HL-60/S4 treated with retinoic acid at 250 ng/mL for 4 days and 3 days (cell line): ENCODE measurements at regions not wholly inside any gene's neighbourhood (a gene's known extent, or its start where the extent isn't known, plus 50 kb on each side); places are given as distances from the start of the nearest gene placed in this dataset.

ENCODE experiments used
- in situ Hi-C: fragments of 300-500 bp; cut with MboI; formaldehyde crosslinking; loops from 2 replicates; pipeline ENCODE4 v1.7.0; 2022; ENCODE audit warnings: low sequenced_read_pairs

DNA sequence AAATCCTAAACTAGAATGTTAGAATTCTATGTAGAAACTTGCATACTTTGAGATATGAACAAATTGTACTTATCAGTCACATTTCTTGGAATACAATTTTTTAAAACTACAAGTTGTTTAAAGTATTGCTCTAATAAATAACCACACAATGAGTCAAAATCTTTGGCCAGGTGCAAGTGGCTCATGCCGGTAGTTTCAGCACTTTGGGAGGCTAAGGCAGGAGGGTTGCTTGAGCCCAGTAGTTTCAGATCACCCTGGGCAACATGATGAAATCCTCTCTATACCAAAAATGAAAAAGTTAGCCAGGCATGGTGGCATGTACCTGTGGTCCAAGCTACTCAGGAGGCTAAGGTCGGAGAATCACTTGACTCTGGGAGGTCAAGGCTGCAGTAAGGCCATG lies 257.8 kb downstream of the COX7C start:
- in situ Hi-C loops, result no loop called here

DNA sequence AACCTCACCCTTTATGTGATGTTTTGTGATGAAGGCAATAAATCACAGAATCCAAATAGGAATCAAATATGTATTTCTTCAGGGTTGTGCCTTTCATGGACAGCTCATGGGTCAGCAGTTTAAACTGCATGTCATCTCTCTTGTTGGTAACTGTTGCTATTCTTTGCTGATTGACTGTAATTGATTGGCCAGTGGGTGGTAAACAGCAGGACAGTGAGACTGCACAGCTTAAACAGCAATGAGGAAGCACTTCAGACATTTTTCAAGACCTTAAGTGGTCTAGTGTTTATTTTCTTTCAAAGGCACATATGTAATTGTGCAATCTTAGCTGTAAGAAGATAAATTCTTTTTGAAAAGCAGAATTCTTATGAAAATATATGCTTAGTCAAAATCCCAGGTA lies 260.5 kb downstream of the COX7C start:
- in situ Hi-C loops, result no loop called here

DNA sequence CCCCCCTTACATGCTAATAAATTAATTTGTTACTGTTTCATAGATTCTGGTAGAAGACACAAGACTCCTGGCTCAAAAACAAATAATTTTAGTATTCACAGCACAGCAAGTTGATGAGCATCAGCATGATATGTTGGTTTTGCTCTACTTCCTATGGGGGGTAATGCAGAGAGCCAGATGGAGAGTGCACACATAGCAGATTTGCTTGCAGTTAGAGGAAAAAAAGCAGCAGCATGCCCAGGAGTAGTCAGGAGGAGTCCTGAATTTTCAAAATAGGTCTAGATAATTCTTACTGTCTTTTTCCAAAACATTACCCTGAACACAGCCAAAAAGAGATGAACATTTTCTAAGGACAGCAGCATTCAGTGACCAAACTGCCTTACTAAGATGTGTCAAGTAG lies 261.3 kb downstream of the COX7C start:
- in situ Hi-C loops, result no loop called here

DNA sequence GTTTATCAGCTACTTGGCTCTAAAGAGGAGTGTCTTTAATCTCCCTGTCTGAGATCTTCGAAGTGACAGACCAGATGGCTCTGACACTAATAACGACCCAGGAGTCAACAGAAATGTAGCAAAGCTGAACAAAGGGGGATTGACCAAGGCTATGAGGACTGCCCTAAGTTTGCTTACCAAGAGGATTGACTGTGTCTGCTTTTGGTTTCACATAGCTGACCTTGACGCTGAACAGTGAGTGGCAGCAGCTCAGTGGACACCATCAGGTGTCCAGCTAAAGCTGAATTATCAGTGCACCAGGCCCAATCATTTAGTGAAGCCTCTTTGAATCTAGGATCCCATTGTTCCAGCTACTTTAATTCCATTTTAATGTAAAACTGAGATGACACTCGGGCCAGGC lies 262.6 kb downstream of the COX7C start:
- in situ Hi-C loops, result no loop called here

DNA sequence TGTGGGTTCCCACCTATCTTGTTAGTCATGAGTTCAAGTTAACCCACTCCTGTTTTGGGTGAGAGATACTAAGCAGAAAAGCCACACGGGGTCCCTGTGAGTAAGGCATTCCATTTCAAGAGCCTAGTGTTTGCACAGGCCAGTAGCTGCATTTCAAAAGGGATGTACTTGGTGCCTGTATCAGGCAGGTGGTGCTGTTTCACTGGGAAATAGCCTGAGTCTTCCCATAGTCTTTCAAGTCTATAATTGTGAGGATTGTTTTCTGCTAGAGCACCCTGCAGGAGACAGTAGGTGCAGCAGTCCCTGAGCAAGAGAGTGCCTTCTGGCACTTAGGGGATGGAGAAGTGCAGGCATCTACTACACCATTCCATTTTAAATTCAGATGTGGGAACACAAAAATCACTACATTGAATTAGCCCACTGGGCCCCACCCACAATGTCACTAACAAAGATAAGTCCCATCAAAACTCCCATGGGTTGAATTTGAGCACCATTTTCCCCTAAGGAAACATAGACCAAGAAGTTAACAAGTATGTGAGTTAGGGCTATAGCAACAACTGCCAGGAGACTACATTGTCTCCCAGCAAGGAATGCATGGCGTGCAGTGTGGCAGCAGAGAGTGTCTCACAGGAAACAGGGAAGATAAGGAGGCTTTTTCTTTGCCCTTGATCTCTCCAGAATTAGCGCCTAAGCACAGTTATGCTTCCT lies 263.2 kb downstream of the COX7C start:
- in situ Hi-C loops, result no loop called here

DNA sequence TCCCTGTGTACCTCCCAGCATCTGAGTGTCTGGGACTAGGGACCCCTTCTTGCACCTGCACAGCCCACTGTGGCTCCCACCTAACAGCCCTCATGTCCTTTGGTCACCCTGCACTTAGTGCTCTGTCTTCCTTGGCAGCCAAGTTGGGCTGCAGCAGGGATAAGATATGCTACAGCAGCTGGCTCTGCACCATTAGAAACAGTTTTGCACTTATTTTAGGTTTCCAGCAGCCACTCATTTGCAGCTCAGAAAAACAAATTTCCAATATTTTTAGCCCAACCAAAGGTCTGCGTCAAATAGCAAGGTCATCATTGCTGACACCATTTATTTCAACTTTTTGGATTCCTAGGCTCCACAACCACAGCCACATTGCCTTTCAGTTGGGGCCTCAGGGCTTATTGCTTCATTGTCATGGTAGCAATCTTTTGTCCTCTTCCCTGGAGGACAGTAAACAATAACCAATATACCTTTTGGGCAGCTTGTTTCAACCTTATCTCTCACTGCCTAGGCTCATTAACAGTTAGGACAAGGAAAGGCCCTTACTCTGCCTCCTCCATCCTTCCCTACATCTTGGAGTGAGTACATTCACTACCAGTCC lies 263.9 kb downstream of the COX7C start:
- in situ Hi-C loops, result no loop called here

DNA sequence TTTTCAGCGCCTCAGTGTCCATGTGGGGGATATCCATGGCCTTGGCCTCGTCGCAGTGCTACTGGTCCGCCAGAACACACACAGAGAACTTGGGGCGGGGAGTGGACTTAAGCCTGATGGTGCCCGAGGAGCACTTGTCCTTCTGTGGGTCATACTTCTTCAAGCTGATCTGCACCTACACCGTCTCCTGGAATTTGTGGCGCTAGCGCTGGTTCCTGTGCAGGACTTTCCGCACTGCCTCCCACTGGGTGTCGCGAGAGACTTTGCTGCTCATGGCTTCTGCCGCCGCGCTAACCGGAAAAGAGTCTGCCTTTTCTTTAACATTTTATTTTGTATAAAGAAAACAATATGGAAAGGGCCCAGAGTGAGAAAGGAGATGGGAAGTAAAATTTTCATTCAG lies 266.9 kb downstream of the COX7C start:
- in situ Hi-C loops, result no loop called here

DNA sequence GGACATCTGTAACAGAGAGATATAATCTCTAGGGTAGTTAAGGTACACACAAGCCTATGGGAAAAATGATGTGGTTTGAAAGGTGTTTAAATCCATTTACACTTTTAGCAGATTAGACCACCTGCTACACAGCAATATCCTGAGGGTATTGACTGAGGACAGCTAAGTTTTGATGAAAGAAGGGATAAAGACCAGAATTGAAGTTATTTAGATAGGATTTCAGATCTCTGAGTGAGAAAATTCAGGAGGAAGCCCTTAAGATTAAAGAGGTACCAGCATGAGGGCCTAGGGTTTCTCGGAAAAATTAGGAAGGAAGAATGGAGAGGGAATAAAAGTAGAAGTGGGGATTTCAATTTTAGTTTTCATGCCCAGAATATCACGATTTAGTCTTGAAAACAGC lies 267.3 kb downstream of the COX7C start:
- in situ Hi-C loops, result no loop called here

DNA sequence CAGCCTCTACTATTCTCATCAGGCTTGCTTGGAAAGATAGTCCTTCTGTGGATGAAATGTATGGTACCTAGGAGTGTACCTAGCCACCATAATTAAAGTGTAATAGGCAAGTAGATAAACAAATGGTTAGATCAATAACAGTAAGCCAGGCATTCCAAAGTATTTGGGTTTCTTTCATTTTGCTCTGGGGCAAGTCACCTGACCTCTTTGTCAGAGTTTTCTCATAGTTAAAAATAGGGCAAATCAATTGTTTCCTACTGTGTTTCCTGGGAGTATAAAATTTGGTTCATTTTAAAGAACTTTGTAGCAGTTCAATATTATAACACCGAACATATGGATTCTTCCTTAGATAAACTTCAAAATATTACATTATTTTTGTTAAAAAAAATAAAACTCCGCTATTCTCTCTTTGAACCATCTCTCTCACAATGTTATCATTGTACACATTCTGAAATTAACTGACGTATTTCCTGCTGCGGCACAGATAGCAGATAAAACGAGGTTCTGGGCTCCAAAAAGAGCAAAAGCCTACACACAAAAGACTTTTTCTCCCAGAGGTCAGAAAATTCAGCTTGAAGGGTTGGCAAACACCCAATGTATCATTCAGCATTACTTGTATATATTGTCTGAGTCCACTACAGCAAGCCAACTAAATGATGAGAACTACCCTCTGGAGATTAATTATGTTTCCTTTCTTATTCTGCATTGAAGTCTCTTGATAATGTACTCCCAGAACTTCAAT lies 267.9 kb downstream of the COX7C start:
- in situ Hi-C loops, result no loop called here

DNA sequence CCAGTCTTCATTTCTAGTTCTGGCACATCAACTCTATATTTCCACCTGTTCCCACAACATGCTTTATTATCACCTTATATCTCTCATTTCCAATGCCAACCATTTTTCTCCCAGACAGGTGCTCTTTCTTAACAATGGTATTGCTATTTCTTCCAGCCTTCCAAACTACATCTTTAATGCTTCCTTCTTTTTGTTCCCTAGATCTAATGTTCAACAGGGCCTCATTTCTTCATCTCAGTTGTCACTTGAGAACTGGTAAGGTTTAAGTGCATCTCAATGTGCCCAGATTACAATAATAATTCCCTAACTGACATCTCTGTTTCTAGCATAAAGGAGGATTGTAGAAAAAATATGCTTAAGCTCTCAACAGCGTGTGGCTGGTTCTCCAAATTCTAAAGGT lies 272.6 kb downstream of the COX7C start:
- in situ Hi-C loops, result no loop called here

DNA sequence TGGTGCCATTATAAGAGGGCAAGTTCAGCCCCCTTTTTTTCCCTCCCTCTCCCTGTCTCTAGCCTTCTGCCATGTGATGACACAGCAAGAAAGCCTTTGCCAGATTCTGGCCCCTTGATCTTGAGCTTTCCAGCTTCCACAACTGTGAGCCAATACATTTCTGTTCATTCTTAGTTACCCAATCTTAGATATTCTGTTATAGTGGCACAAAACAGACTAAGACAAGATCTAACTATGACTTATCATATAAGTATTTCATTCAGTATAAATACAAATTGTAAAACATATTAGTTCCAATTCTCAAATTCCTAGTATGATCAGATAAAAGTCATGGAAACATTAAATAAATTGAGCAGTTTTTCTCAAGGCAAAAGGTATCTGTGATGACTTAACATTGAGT lies 276.3 kb downstream of the COX7C start:
- in situ Hi-C loops, result no loop called here

DNA sequence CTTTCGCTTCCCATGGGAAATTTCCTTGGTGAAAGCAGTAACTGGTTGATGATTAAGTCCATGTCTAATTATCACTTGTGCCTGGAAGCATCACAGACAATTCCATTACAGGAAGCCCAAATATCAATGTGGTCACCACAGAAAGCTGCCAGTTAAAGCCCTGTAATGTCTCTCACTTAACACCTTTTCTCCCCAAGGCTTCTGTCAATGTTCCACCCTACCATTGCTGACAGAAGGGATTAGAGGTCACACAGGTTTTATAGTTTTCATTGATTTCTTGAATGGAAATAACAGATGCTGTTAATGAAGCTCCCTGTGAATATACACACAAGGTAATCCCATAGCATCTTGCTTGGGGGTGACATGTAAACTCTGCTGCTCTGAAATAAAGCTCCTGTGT lies 279.2 kb downstream of the COX7C start:
- in situ Hi-C loops, result no loop called here

DNA sequence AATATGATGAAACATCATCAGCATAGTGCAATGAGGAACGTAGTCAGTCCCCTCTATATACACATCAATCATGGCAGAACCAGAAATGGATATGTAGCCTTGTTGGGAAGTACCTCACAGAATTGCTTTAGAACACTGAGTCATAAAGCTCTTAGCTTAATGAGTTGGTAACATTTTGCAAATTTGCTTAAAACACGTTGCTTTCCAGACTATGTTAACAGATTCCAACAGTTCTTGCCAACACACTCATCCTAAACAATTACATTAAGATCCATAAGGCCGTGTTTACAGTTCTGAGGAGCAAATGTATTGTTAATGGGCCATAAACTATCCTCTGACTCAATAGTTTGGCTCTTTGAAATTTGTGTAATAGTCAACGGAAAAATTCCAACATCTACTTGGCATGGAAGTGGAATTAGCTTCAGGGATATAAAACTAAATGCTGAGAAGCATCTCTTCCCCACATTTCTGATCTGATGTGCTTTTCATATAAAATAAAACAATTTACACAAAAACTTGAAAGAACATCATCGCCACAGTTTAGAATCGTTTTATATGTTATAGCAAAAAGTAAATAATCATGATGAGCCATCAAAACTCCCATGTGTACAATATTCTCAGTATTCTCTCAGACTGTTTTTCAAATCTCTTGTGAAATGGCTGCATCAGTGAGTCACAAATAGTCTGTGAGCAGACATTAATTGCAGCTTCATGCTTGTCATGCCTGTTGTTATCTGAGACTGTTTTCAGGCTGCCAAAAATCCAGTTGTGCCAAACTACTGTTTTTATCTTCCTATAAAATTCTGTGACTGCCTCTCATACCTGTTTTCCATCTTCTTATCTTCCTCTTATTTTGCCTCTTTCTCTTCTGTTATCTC lies 291.9 kb downstream of the COX7C start:
- in situ Hi-C loops, result no loop called here

DNA sequence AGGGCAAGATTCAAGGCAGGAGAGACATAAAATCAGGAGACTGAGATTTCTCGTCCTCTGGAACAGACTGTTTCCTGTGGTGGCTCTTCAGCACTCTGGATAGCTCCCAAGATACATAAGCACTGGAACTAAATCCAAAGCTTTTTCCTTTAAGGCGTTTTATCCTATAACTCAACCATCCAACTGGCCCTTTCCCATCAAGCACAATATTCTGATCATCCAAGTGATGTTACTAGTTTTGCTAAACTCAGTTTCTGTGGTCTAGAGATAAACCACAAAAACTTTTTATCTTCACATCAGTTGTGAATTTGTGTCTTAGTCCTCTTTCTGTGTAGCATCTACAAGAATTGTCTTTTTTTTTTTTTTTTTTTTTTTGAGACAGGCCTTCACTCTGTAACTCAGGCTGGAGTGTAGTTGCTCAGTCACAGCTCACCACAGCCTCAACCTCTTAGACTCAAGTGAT lies 299.4 kb downstream of the COX7C start:
- in situ Hi-C loops, result no loop called here

DNA sequence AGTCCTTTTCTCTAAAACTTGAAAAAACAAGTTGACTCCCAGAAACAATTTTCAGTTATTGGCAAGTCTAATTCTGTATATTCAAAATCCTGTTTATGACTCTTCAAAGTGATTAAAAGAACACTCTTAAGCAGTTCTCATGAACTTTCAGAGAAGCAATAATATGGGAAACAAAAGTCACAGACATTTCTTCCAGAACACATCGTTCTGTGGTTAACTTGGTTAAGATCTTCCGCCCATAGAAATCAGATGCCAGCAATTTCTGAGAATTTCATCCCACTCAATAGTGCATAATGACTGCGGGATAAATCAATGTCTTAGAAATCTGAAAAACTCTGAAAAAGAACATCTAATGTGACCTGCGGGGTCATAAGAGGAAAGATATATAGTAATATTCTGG lies 300.5 kb downstream of the COX7C start:
- in situ Hi-C loops, result no loop called here

DNA sequence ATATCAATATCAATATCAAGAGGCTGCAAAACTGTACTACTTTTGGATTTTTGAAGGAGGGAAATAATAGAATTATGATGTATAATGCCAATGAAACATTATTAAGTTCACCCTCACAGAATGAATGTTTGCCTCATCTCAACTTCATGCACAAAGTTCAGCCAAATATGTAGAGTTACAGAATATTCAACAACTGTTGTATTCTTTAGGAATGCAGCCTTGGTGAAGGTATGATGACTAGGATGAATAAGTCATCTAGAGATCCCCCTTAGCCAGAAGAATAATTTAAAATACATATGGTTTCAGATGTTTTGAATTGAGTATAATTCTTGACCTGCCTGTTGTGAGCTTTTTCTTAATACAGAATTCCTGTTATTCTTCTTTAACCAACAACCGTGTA lies 308.3 kb downstream of the COX7C start:
- in situ Hi-C loops, result no loop called here

DNA sequence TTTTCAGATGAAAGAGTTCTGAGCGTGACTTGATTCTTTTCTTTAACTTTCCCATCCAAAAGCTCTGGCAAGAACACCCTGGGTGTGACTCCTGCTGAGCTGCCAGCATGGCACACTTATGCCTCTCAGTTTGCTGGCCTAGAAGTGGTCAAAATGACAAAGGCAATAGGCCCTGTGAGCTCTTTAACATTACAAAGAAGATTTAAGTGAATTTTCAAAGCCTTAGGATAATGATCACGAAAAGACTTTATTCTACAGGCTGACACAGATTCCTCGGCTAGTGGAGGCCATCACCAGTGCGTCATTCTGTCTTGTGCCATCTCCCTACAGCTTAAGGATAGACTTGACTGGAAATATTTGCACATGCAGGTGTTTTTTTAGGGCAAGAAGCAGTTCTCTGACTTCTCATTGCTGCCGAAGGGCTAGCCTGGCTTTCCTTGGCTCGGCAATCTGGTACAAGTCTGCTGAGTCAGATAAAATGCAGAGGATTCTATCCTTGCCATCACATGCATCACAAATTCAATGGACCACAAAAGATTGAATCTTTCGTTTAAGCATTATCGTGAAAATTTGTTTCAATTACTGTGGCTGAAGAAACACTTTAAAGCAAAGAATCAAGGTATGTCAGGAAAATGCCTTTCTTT lies 311.5 kb downstream of the COX7C start:
- in situ Hi-C loops, result no loop called here

DNA sequence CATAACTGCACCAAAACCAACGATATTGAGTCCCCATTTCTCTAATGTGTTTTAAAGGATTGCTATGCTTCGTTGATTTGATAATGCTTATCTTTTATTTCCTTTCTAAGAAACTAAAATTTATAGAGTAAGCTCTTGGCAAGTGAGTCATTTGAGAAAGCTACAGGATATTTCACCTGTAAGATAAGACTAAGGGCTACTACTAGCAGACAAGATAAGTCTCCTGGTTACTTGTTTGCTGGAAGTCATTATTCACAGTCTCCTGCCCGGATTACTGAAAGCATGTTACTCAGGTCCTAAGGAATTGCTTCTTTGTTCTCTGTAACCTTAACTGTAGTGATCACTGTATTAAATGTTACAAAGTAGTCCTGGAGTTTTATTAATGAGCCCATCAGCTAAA lies 315.9 kb upstream of the RASA1 start:
- in situ Hi-C loops, result no loop called here

DNA sequence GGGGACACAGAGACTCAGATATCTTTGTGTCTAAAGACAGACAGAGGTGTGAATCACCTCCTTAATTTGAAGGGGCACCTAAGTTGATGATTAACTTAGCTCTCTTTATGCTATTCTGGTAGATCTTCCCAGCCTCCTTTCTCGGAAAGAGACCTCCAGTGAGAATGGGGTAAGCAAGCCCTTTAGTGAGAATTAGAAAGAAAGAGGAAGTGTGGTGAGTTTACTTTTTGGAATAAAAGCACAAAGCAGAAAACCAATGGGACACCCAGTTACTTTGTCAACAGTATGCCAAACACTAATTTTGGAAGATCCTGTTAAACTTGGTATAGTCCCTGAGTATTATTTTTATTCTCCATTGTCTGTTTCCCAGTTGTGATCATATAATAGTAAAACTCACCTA lies 302.8 kb upstream of the RASA1 start:
- in situ Hi-C loops, result no loop called here

DNA sequence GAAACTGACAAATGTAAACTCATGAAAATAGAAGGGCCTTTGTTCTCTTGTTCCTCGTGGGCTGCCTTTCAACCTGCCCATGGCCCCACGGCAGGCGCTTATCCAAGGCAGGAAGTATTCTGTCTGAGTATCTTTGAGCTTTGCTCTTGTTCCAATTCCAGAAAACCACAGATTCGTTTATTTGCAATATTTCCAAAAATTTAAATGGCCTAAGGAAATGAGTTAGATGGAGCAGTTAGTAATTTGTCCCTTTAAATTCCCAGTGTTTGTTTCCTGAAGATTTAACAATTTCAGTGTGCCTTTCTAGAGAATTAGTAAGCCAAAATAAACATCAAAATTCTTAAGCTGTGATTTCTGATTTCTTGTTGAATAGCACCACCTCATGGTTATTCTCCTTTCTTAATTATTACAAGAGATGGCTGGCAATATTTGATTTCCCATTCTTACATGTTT lies 299.4 kb upstream of the RASA1 start:
- in situ Hi-C loops, result no loop called here

DNA sequence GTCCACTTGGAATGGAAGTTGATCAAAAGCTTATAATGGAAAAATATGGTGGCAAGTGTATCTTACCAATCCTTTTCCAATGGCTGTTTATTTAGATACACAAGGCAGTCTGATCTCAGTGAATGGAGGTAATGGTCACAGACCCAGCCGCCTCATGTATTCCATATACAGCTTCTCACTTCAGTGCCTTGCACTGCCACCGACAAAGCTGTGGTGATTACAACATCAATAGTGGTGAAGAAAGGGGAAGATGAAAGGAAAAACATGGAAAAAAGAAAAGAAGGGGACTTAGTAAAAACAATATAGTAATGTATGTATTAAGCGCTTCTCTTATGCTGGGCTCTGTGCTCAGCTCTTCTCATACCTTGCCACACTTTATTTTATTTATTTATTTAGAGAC lies 297.3 kb upstream of the RASA1 start:
- in situ Hi-C loops, result no loop called here
